ENCODE measurements at regions not wholly inside any gene's neighbourhood (a gene's known extent, or its start where the extent isn't known, plus 50 kb on each side); places are given as distances from the start of the nearest gene placed in this dataset.

GRCh38 chr1:30104551-30104950, 618.8 kb downstream of the MATN1 start:
- Mint-ChIP-seq H3K4me1 (peaks cover 1% of the 10 kb centered on the region), H3K27me3 (ENCODE audit: insufficient read depth) (peaks cover 15% of the 10 kb centered on the region), H3K27ac (no peak overlapping the region), H3K9me3 (no peaks in the 10 kb centered on the region), H3K36me3 (ENCODE audit: low read depth) (no peaks in the 10 kb centered on the region), H3K4me3 (no peak overlapping the region)
- Histone ChIP-seq H3K4me3 (ENCODE audit: low read length) (no peak overlapping the region), H3K27ac (ENCODE audit: low read depth, low read length) (no peak overlapping the region), H3K27me3 (ENCODE audit: control insufficient read depth, insufficient read depth, low read length, poor library complexity, severe bottlenecking) (no peaks in the 10 kb centered on the region), H3K9me3 (ENCODE audit: control insufficient read depth, low read length) (no peaks in the 10 kb centered on the region), H3K36me3 (ENCODE audit: control insufficient read depth, insufficient read depth, low read length) (no peaks in the 10 kb centered on the region), H3K9ac (ENCODE audit: extremely low read depth, low read length, poor library complexity, severe bottlenecking) (no peak overlapping the region), H3K4me1 (ENCODE audit: control insufficient read depth, insufficient read depth, low read length) (no peaks in the 10 kb centered on the region)
- no peak for TF ChIP-seq CTCF (conservative IDR thresholded peaks at IDR 0.05)
- DNase-seq: no peak
- WGBS, 2 experiments (ENCODE audit: insufficient coverage in 1 of 2, insufficient read length in 1 of 2): 95 to 100% methylated on average over 4 of the region's 4 CpGs

GRCh38 chr1:30103708-30104411, 619.5 kb downstream of the MATN1 start:
- H3K9ac ChIP-seq (ENCODE audit: extremely low read depth, low read length, poor library complexity, severe bottlenecking): no peak overlapping the region
- H3K27me3 ChIP-seq (ENCODE audit: control insufficient read depth, insufficient read depth, low read length, poor library complexity, severe bottlenecking): no peaks in the 10 kb centered on the region
- no peak overlapping the region for H3K4me3 ChIP-seq (ENCODE audit: low read length)
- no peaks in the 10 kb centered on the region for H3K9me3 ChIP-seq (ENCODE audit: control insufficient read depth, low read length)
- DNase-seq: no peak
- Mint-ChIP-seq H3K36me3 (ENCODE audit: low read depth) (no peaks in the 10 kb centered on the region), H3K4me1 (peaks cover 1% of the 10 kb centered on the region), H3K9me3 (no peaks in the 10 kb centered on the region), H3K27me3 (ENCODE audit: insufficient read depth) (peaks cover 15% of the 10 kb centered on the region), H3K27ac (no peak overlapping the region), H3K4me3 (no peak overlapping the region)
- no peak overlapping the region for H3K27ac ChIP-seq (ENCODE audit: low read depth, low read length)
- H3K4me1 ChIP-seq (ENCODE audit: control insufficient read depth, insufficient read depth, low read length): no peaks in the 10 kb centered on the region
- no peaks in the 10 kb centered on the region for H3K36me3 ChIP-seq (ENCODE audit: control insufficient read depth, insufficient read depth, low read length)
- TF ChIP-seq CTCF (conservative IDR thresholded peaks at IDR 0.05): peak; percentile 51
- 75 to 84% methylated on average over 10 to 14 of the region's 14 CpGs for WGBS, 2 experiments (ENCODE audit: insufficient coverage in 1 of 2, insufficient read length in 1 of 2)

GRCh38 chr1:30102605-30103004, 620.8 kb downstream of the MATN1 start:
- Histone ChIP-seq H3K4me1 (ENCODE audit: control insufficient read depth, insufficient read depth, low read length) (no peaks in the 10 kb centered on the region), H3K9me3 (ENCODE audit: control insufficient read depth, low read length) (no peaks in the 10 kb centered on the region), H3K4me3 (ENCODE audit: low read length) (no peak overlapping the region), H3K27me3 (ENCODE audit: control insufficient read depth, insufficient read depth, low read length, poor library complexity, severe bottlenecking) (no peaks in the 10 kb centered on the region), H3K9ac (ENCODE audit: extremely low read depth, low read length, poor library complexity, severe bottlenecking) (no peak overlapping the region), H3K36me3 (ENCODE audit: control insufficient read depth, insufficient read depth, low read length) (no peaks in the 10 kb centered on the region), H3K27ac (ENCODE audit: low read depth, low read length) (no peak overlapping the region)
- Mint-ChIP-seq H3K36me3 (ENCODE audit: low read depth) (no peaks in the 10 kb centered on the region), H3K9me3 (peaks cover 4% of the 10 kb centered on the region), H3K4me1 (peaks cover 1% of the 10 kb centered on the region), H3K27me3 (ENCODE audit: insufficient read depth) (peaks cover 16% of the 10 kb centered on the region), H3K4me3 (no peak overlapping the region), H3K27ac (no peak overlapping the region)
- TF ChIP-seq CTCF (conservative IDR thresholded peaks at IDR 0.05): no peak
- 93 to 100% methylated on average over 6 to 7 of the region's 7 CpGs for WGBS, 2 experiments (ENCODE audit: insufficient coverage in 1 of 2, insufficient read length in 1 of 2)
- DNase-seq: no peak

Data from endodermal cell (in vitro differentiated cells).